IMR-90 (cell line): ENCODE measurements at regions not wholly inside any gene's neighbourhood (a gene's known extent, or its start where the extent isn't known, plus 50 kb on each side); places are given as distances from the start of the nearest gene placed in this dataset.

Experiments
- ATAC-seq: fragments of 200-7000 bp; cut with Tn5 transposase; 2 replicates; pipeline ENCODE4 v1.9.1; 2020; ENCODE audit warnings: low read depth, mild to moderate bottlenecking, moderate library complexity
- BruUV-seq: library from RNA; stranded (reverse); fragments of 400-500 nt; replicated peaks from 2 replicates; lab custom pipeline; 2021; lab: Mats Ljungman, UMichigan
- CTCF ChIA-PET: fragments of 300-600 bp; formaldehyde crosslinking; extraction: SDS; loops from one replicate; lab custom pipeline; 2021; ENCODE audit warnings: antibody characterized with exemption; lab: Yijun Ruan, JAX
- POLR2A ChIA-PET: fragments of 300-600 bp; sonication (Branson Sonifier 250); formaldehyde crosslinking; loops from one replicate; lab custom pipeline; 2022; ENCODE audit warnings: antibody characterized with exemption; ENCODE audit not compliant: unreplicated experiment; lab: Charles Lee
- DNase-seq: peaks from one replicate; pipeline ENCODE4 v3.0.0; 2013
- H2AFZ ChIP-seq: replicated peaks from 2 replicates; pipeline ENCODE3; 2013; ENCODE audit warnings: low read length, mild to moderate bottlenecking; ENCODE audit not compliant: poor library complexity
- H2AK5ac ChIP-seq: 2 replicates; pipeline ENCODE4 v1.6.1; 2013; ENCODE audit warnings: low read depth, low read length, inconsistent platforms
- H2AK9ac ChIP-seq: replicated peaks from 2 replicates; pipeline ENCODE3; 2013; ENCODE audit warnings: mild to moderate bottlenecking, low read depth, low read length, moderate library complexity; ENCODE audit not compliant: poor library complexity
- H2BK120ac ChIP-seq: 2 replicates; pipeline ENCODE4 v1.6.1; 2013; ENCODE audit warnings: low read depth, low read length, inconsistent platforms
- H2BK15ac ChIP-seq: 3 replicates; pipeline ENCODE4 v1.6.1; 2013; ENCODE audit warnings: low read depth, low read length, inconsistent platforms
- H2BK20ac ChIP-seq: 2 replicates; pipeline ENCODE4 v1.6.1; 2013; ENCODE audit warnings: low read depth, mild to moderate bottlenecking, inconsistent platforms, low read length, moderate library complexity
- H2BK5ac ChIP-seq: 2 replicates; pipeline ENCODE4 v1.6.1; 2013; ENCODE audit warnings: mild to moderate bottlenecking, low read depth, low read length, inconsistent platforms; ENCODE audit not compliant: poor library complexity, severe bottlenecking
- H3K14ac ChIP-seq: replicated peaks from 2 replicates; pipeline ENCODE4 v1.6.1; 2013; ENCODE audit warnings: low read depth, low read length, inconsistent platforms
- H3K18ac ChIP-seq: 2 replicates; pipeline ENCODE4 v1.6.1; 2013; ENCODE audit warnings: low read depth, low read length, control low read depth
- H3K23ac ChIP-seq: 2 replicates; pipeline ENCODE4 v1.6.1; 2013; ENCODE audit warnings: low read depth, low read length, inconsistent platforms
- H3K27ac ChIP-seq: 2 replicates; pipeline ENCODE4 v1.5.1; 2013; ENCODE audit warnings: mild to moderate bottlenecking, control low read depth, low read length; ENCODE audit not compliant: insufficient read depth
- H3K27me3 ChIP-seq: 2 replicates; pipeline ENCODE4 v1.6.1; 2013; ENCODE audit warnings: low read length; ENCODE audit not compliant: control insufficient read depth, insufficient read depth
- H3K36me3 ChIP-seq: 2 replicates; pipeline ENCODE4 v1.6.1; 2013; ENCODE audit warnings: low read length, mixed read lengths; ENCODE audit not compliant: control insufficient read depth, insufficient read depth
- H3K4ac ChIP-seq: 2 replicates; pipeline ENCODE4 v1.6.1; 2013; ENCODE audit warnings: low read depth, low read length, inconsistent platforms
- H3K4me1 ChIP-seq: 2 replicates; pipeline ENCODE4 v1.6.1; 2013; ENCODE audit warnings: low read length, mixed read lengths; ENCODE audit not compliant: control insufficient read depth, insufficient read depth
- H3K4me2 ChIP-seq: 2 replicates; pipeline ENCODE4 v1.6.1; 2013; ENCODE audit warnings: low read depth, mild to moderate bottlenecking, control low read depth, low read length, moderate library complexity
- H3K4me3 ChIP-seq: 2 replicates; pipeline ENCODE4 v1.5.1; 2013; ENCODE audit warnings: low read depth, mild to moderate bottlenecking, control low read depth, low read length, moderate library complexity; ENCODE audit not compliant: insufficient read depth
- H3K56ac ChIP-seq: 2 replicates; pipeline ENCODE4 v1.6.1; 2013; ENCODE audit warnings: low read length, inconsistent platforms; ENCODE audit not compliant: insufficient read depth; ENCODE audit errors: extremely low read depth
- H3K79me1 ChIP-seq, 2 experiments: 2 replicates each; pipeline ENCODE4 v1.6.1; 2013; ENCODE audit warnings: low read length in 2 of 2, inconsistent platforms in 1 of 2, low read depth in 1 of 2
- H3K9ac ChIP-seq: 2 replicates; pipeline ENCODE4 v1.6.1; 2013; ENCODE audit warnings: low read depth, low read length, control low read depth
- H3K9me1 ChIP-seq: 2 replicates; pipeline ENCODE4 v1.6.1; 2013; ENCODE audit warnings: low read length, inconsistent platforms; ENCODE audit not compliant: insufficient read depth
- H3K9me3 ChIP-seq: 2 replicates; pipeline ENCODE4 v1.6.1; 2013; ENCODE audit warnings: low read length; ENCODE audit not compliant: control insufficient read depth, insufficient read depth
- H4K20me1 ChIP-seq: 2 replicates; pipeline ENCODE4 v1.6.1; 2013; ENCODE audit warnings: low read length, inconsistent platforms; ENCODE audit not compliant: insufficient read depth
- H4K5ac ChIP-seq: 2 replicates; pipeline ENCODE4 v1.6.1; 2013; ENCODE audit warnings: mild to moderate bottlenecking, low read depth, low read length, control low read depth
- H4K8ac ChIP-seq, 2 experiments: 2 replicates each; pipeline ENCODE4 v1.6.1; 2013; ENCODE audit warnings: low read depth in 2 of 2, low read length in 2 of 2, control low read depth in 1 of 2, inconsistent platforms in 1 of 2
- H4K91ac ChIP-seq: 2 replicates; pipeline ENCODE4 v1.6.1; 2013; ENCODE audit warnings: low read depth, low read length, inconsistent platforms; ENCODE audit not compliant: insufficient read depth
- BHLHE40 ChIP-seq: fragments of 150-350 bp; IDR thresholded peaks from 2 replicates; pipeline ENCODE4 v1.6.1; 2016; ENCODE audit warnings: mild to moderate bottlenecking, low read depth, low read length
- CEBPB ChIP-seq: IDR thresholded peaks from 2 replicates; pipeline ENCODE4 v1.6.1; 2012; ENCODE audit warnings: low read depth, low read length, improper control_type of control experiment
- CHD1 ChIP-seq: IDR thresholded peaks from 2 replicates; pipeline ENCODE4 v1.6.1; 2012; ENCODE audit warnings: low read depth, low read length, improper control_type of control experiment
- FOS ChIP-seq: fragments of 150-350 bp; IDR thresholded peaks from 2 replicates; pipeline ENCODE4 v1.6.1; 2016; ENCODE audit warnings: low read depth, low read length
- MAFK ChIP-seq: IDR thresholded peaks from 2 replicates; pipeline ENCODE4 v1.6.1; 2012; ENCODE audit warnings: low read depth, low read length, improper control_type of control experiment
- MAZ ChIP-seq: IDR thresholded peaks from 2 replicates; pipeline ENCODE4 v1.6.1; 2012; ENCODE audit warnings: low read depth, mild to moderate bottlenecking, low read length, improper control_type of control experiment, moderate library complexity, borderline replicate concordance
- MXI1 ChIP-seq: IDR thresholded peaks from 2 replicates; pipeline ENCODE4 v1.6.1; 2012; ENCODE audit warnings: low read depth, mild to moderate bottlenecking, low read length, moderate library complexity, borderline replicate concordance
- NFE2L2 ChIP-seq: fragments of 150-350 bp; IDR thresholded peaks from 2 replicates; pipeline ENCODE4 v1.6.1; 2016; ENCODE audit warnings: low read depth, mild to moderate bottlenecking, low read length
- POLR2A ChIP-seq: IDR thresholded peaks from 2 replicates; pipeline ENCODE4 v1.6.1; 2012; ENCODE audit warnings: mild to moderate bottlenecking, low read depth, low read length
- RAD21 ChIP-seq: IDR thresholded peaks from 2 replicates; pipeline ENCODE4 v1.6.1; 2012; ENCODE audit warnings: low read length, improper control_type of control experiment
- RCOR1 ChIP-seq: IDR thresholded peaks from 2 replicates; pipeline ENCODE4 v1.6.1; 2012; ENCODE audit warnings: mild to moderate bottlenecking, low read length, improper control_type of control experiment; ENCODE audit not compliant: insufficient replicate concordance
- RFX5 ChIP-seq: IDR thresholded peaks from 2 replicates; pipeline ENCODE4 v1.8.0; 2012; ENCODE audit warnings: low read depth, mild to moderate bottlenecking, low read length, moderate library complexity
- SMC3 ChIP-seq: fragments of 150-350 bp; IDR thresholded peaks from 2 replicates; pipeline ENCODE4 v1.6.1; 2016; ENCODE audit warnings: low read depth, mild to moderate bottlenecking, antibody characterized with exemption, low read length, moderate library complexity
- WGBS, 2 experiments: methylation state at CpG; one replicate each; pipeline versions ENCODE4 v1.1.5 to v1.1.7; 2013; ENCODE audit warnings: missing lambda C conversion rate in 2 of 2; ENCODE audit not compliant: insufficient read length in 1 of 2; ENCODE audit errors: extremely low coverage in 2 of 2; 5-methylcytosine and 5-hydroxymethylcytosine counted together
- dilution Hi-C: fragments of 300-500 bp; cut with HindIII; formaldehyde crosslinking; loops from one replicate; pipeline ENCODE4 v1.14.3; 2018; ENCODE audit warnings: low sequenced_read_pairs; ENCODE audit not compliant: unreplicated experiment
- in situ Hi-C: fragments of 300-500 bp; cut with MboI; formaldehyde crosslinking; loops from 3 replicates; pipeline ENCODE4 v1.14.3; 2019; ENCODE audit warnings: low sequenced_read_pairs, inconsistent platforms, mixed read lengths
- intact Hi-C: fragments of 100-400 bp; cut with micrococcal nuclease; formaldehyde crosslinking; loops from 2 replicates; pipeline ENCODE4 v1.10.0; 2022
- TF ChIP-seq, protein P1 (sequence below): fragments of 150-350 bp; IDR thresholded peaks from 2 replicates; pipeline ENCODE4 v1.6.1; 2016; ENCODE audit warnings: low read depth, mild to moderate bottlenecking, low read length, moderate library complexity, borderline replicate concordance
- TF ChIP-seq, protein P2 (sequence below): fragments of 150-350 bp; IDR thresholded peaks from 2 replicates; pipeline ENCODE4 v1.6.1; 2017; ENCODE audit warnings: mild to moderate bottlenecking, antibody characterized with exemption, low read length, low read depth
- TF ChIP-seq, protein P3 (sequence below): conservative IDR thresholded peaks from 2 replicates; pipeline ENCODE4 v1.5.1; 2012; ENCODE audit warnings: mild to moderate bottlenecking, low read depth, low read length, improper control_type of control experiment

DNA sequence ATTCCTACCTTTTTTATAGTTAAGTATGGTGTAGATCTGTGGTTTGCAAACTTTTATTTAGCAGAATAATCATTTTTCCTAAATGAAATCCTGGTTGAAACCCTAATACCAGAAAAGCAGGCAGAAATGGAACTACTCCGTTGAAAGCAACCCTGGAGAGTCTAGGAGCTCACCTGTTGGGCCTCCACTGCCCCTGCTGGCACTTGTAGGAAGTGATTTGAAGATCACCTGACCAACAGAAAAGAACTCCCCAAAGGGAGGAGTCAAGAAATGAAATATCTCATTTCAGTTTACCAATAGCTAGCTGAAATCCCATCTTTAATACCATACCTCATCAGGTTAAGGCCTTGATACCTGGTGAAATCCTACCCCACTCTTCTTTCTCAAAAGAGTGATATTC is 277.1 kb downstream of the KLHL13 start:
- no peak overlapping the region for H3K23ac ChIP-seq
- H2AFZ ChIP-seq = no peak overlapping the region
- H3K79me1 ChIP-seq = no peaks in the 10 kb centered on the region
- H3K9me3 ChIP-seq = no peaks in the 10 kb centered on the region
- H2BK20ac ChIP-seq = no peak overlapping the region
- no peak overlapping the region for H2BK120ac ChIP-seq
- H3K14ac ChIP-seq = no peak overlapping the region
- no peak overlapping the region for H3K27ac ChIP-seq
- no peaks in the 10 kb centered on the region for H4K20me1 ChIP-seq
- ATAC-seq = no peak
- no CpG with 5 or more reads among the region's 1 CpG for WGBS, 2 experiments
- H3K4ac ChIP-seq = no peak overlapping the region
- intact Hi-C loops = no loop called here
- no TSS peak for BruUV-seq
- no peak overlapping the region for H3K9ac ChIP-seq
- no peak overlapping the region for H3K56ac ChIP-seq
- no peaks in the 10 kb centered on the region for H3K9me1 ChIP-seq
- dilution Hi-C loops = no loop called here
- H4K8ac ChIP-seq = no peak overlapping the region
- no peaks in the 10 kb centered on the region for H3K4me1 ChIP-seq
- no peak overlapping the region for H4K5ac ChIP-seq
- DNase-seq = no peak
- no peak overlapping the region for H3K4me3 ChIP-seq
- no peak overlapping the region for H2BK15ac ChIP-seq
- no peak overlapping the region for H2AK5ac ChIP-seq
- H2AK9ac ChIP-seq = no peak overlapping the region
- CTCF ChIA-PET = no interaction called here
- H3K18ac ChIP-seq = no peak overlapping the region
- H2BK5ac ChIP-seq = no peak overlapping the region
- H3K27me3 ChIP-seq = no peaks in the 10 kb centered on the region
- H4K91ac ChIP-seq = no peak overlapping the region
- TF ChIP-seq, protein P1, sequence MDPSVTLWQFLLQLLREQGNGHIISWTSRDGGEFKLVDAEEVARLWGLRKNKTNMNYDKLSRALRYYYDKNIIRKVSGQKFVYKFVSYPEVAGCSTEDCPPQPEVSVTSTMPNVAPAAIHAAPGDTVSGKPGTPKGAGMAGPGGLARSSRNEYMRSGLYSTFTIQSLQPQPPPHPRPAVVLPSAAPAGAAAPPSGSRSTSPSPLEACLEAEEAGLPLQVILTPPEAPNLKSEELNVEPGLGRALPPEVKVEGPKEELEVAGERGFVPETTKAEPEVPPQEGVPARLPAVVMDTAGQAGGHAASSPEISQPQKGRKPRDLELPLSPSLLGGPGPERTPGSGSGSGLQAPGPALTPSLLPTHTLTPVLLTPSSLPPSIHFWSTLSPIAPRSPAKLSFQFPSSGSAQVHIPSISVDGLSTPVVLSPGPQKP = no peak
- TF ChIP-seq, protein P2, sequence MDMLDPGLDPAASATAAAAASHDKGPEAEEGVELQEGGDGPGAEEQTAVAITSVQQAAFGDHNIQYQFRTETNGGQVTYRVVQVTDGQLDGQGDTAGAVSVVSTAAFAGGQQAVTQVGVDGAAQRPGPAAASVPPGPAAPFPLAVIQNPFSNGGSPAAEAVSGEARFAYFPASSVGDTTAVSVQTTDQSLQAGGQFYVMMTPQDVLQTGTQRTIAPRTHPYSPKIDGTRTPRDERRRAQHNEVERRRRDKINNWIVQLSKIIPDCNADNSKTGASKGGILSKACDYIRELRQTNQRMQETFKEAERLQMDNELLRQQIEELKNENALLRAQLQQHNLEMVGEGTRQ = no peak
- TF ChIP-seq CEBPB = no peak
- no peak for TF ChIP-seq RCOR1
- TF ChIP-seq RFX5 = no peak
- no peak for TF ChIP-seq MXI1
- TF ChIP-seq, protein P3, sequence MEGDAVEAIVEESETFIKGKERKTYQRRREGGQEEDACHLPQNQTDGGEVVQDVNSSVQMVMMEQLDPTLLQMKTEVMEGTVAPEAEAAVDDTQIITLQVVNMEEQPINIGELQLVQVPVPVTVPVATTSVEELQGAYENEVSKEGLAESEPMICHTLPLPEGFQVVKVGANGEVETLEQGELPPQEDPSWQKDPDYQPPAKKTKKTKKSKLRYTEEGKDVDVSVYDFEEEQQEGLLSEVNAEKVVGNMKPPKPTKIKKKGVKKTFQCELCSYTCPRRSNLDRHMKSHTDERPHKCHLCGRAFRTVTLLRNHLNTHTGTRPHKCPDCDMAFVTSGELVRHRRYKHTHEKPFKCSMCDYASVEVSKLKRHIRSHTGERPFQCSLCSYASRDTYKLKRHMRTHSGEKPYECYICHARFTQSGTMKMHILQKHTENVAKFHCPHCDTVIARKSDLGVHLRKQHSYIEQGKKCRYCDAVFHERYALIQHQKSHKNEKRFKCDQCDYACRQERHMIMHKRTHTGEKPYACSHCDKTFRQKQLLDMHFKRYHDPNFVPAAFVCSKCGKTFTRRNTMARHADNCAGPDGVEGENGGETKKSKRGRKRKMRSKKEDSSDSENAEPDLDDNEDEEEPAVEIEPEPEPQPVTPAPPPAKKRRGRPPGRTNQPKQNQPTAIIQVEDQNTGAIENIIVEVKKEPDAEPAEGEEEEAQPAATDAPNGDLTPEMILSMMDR = no peak
- no peak for TF ChIP-seq NFE2L2
- TF ChIP-seq POLR2A = no peak
- no peak for TF ChIP-seq BHLHE40
- TF ChIP-seq SMC3 = no peak
- no peak for TF ChIP-seq MAZ
- no peak for TF ChIP-seq MAFK
- TF ChIP-seq RAD21 = no peak
- no peak for TF ChIP-seq CHD1
- TF ChIP-seq FOS = no peak
- H3K4me2 ChIP-seq = no peak overlapping the region
- no peaks in the 10 kb centered on the region for H3K36me3 ChIP-seq
- in situ Hi-C loops = no loop called here
- POLR2A ChIA-PET = no interaction called here
